NAMALWA (cell line): ENCODE measurements at regions not wholly inside any gene's neighbourhood (a gene's known extent, or its start where the extent isn't known, plus 50 kb on each side); places are given as distances from the start of the nearest gene placed in this dataset.

Source experiments
- DNase-seq: peaks from one replicate; pipeline ENCODE4 v3.0.0-alpha.2; 2015; ENCODE audit warnings: low spot score

DNA sequence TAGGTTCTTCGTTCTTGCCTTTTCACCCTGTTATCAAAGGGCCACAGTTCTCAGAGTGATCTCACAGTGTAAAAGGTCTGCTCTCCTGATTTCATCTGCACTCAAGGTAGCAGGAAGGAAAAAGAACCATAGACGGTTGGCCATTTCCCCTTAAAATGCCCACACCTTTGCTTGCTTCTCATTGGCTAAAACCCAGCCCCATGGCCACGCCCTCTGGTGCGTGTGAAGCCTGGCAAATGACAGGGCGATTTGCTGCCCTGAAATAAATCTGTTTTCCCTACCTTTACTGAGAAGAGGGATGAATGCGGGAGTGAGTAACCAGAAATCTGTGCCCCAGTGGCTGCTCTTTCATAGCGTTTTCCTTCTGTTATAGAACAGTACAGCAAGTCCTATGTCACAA lies 269.3 kb downstream of the POU4F1 start:
- no peak for DNase-seq

- no peak for DNase-seq
Measured at GRCh38 chr13:78326633-78327032, 276.7 kb downstream of the POU4F1 start.

- no peak for DNase-seq
Measured at GRCh38 chr13:78325585-78325984, 277.8 kb downstream of the POU4F1 start.

DNA sequence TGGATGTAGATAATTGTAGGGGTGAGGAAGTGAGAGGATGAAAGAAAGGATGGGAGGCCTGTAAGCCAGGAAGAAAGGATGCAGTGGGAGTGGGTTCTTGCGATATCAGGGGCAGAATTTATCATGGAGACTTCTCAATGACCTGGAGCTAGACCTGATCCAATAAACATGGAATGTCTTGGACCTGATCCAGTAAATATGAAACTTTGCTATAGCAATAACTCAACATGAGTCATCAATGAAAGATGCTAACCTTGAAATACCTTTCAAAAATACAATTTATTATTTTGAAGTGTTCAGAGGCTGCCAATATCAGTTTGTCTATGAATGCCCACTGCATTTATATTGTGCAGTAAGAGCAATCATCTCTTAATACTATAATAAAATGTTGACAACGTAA lies 279.5 kb downstream of the POU4F1 start:
- DNase-seq = no peak

DNA sequence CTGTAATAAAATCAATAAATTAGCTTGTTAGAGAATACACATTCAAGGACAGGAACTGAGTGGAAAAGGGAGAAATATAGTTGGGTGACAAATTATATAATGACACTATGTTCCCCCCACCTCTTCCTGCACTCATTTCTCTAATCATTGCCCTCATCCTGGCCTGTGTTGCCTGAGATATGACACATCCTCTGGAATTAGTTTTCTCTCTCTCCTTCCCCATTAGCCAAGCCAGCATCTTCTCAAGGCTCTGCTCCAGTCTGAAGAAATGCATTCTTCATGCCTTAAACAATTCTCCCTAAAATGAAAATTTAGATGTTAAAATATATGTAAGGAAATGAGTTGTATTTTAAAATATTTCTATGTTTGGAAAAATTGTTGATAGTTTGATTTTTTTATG lies 280.3 kb downstream of the POU4F1 start:
- no peak for DNase-seq

DNA sequence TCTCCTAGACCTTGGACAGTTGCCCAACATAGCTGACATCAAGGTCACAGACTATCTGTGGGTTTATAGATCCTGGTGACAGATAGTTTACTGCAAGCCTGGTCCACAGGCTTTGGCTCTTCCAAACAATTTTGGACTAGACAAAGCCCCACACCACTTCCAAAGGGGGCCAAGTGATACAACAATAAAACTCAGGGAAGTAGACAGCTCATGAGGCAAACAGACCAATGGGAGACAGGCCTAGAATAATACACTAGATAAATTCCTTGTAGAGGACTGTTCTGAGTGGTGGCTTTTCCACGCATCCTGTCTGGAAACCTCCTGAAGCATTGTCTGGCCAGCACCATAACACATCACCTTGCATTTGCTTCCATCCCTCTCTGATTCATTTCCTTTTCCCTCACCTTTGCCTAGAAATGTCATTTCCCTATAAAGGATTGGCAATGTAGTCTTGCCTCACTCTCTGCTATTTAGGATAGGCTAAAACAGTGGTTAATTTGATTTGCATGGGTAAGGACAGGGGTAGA lies 284.2 kb downstream of the POU4F1 start:
- no peak for DNase-seq

DNA sequence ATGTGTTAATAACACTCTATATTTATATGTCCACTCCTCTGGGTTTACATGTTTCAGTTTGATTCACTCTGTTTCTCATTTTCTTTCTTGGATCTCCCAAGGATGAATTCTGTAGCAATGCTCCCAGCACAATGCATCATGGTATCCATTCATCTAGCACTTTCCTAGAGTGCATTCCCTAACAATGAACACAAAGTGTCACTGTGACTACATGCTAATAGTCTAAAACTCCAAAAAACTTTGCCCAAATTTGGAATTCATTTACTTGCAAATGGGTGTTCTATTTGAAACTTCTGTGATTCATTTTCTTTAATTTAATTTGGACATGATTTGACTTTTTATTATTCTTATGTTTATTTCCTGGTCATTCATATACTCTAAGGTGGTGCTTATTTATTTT lies 286.3 kb downstream of the POU4F1 start:
- DNase-seq = peak; percentile 12

GRCh38 chr13:78309497-78310180 lies 293.7 kb downstream of the POU4F1 start:
- no peak for DNase-seq

DNA sequence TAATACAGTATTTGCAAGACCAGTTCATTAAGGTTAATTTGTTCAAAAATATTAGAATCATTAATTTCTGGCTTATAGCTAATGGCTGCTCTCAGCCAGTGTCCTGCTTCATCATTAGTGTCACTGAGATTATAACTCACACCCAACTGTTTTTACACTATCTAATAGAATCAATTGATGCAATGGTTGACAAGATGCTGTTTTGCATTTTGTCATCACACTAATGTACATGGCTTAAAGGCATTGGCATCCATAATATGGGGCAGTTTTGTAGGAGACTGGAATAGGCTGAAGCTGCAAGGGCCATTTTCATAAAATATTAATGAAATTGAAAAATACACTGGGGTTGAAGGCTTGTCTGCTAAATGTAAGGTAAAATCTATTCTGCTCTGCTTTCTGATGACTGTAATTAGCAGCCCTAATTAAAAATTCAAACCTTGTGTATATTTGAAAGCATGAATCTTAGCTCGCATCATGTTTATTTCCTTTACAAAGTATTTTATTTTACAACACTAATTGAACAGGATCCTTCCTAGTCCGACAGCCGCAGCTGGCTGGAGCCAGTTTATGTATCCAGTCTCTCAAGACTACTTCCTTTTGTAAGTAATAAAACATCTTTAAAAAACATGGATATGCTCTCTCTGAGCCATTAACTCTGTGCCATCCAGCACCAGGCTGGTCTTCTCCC lies 296.7 kb downstream of the POU4F1 start:
- DNase-seq = no peak

DNA sequence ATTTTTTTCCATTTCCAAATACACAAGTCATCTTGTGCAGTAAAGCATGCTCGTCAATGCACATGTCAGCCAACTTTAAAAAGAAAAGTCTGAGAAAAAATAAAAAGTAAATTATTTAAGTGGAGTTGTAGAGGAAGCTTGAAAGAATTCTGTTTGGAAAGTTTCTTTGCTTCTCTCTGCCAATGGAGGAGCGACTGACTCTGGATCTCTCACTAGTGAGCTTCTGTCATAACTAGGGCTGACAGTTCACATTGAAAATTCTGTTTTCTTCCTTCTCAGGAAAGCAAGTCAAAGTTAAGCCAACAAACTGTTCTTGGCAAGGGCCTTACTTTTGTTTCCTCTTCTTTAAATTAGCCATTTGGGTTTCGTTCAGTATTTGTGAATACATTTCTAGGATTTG lies 298.2 kb downstream of the POU4F1 start:
- DNase-seq = no peak

DNA sequence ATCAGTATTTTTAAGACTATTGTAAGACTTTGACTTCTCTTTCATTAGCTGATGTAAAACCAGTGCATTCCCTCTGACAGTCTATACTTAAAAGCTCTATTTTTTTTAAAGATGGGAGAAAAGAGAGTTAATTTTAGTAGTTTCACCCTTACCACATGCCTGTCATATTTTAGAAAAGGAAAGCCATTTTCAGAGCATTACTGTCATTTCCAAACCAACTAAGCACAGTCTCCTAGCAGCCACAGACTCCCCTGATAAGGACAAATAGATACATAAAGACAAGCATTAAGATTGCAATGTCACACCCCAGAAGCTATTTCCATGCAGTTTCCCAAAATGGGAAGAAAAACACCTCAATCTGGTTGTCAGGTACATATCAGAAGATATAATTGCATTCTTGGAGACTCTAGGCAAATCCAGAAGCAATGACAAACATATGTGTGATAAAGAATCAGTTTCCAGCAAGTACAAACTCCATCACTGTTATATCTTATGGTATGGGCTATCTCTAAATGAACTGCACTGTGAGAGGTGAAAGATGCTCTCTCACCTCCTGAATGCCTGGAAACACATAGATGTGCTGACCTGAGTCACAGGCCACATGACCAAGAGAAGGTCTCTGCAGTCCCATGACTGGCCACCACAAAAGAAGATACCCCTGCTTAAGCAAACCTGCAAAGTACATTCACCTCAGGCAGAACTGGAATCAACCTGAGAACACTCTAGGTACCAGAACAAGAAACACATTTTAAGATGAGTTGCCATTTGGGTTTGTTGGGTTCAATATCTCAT lies 303.3 kb downstream of the POU4F1 start:
- DNase-seq = no peak

DNA sequence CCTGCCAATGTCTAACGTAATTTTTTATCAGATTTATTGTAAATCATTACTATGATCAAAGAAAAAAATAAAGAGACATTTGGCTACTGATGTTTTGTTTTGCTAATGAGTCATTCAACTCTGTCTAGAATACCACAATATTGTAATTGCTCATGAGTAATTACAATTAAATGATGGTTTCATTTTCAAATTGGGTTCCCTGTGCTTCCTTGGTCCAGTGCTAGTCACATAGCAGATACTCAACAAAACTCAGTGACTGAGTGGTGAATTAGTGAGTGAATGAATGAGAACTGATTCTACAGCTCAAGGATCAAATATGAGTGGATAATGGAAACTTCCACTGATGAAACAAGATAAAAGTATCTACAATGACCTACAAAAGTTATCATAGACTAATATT lies 304.7 kb downstream of the POU4F1 start:
- DNase-seq = no peak

DNA sequence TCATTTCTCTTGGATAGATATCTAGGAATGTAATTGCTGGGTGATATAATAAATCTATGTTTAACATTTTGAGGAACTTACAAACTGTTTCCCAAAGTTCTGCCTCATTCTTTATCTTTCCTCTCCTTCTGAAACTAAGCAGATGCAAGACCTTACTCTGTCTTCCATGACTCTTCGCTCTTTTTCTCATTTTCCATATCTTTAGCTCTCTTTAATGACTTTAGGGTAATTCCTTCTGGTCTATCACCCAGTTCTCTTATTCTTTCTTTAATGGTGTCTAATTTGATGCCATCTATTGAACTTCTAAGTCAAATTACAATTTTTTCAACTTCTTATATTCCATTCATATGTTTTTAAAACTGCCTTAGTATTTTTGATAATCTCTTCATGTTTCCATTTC lies 316.6 kb downstream of the POU4F1 start:
- no peak for DNase-seq

- DNase-seq = no peak
Measured at GRCh38 chr13:78265098-78265497, 338.3 kb downstream of the POU4F1 start.

DNA sequence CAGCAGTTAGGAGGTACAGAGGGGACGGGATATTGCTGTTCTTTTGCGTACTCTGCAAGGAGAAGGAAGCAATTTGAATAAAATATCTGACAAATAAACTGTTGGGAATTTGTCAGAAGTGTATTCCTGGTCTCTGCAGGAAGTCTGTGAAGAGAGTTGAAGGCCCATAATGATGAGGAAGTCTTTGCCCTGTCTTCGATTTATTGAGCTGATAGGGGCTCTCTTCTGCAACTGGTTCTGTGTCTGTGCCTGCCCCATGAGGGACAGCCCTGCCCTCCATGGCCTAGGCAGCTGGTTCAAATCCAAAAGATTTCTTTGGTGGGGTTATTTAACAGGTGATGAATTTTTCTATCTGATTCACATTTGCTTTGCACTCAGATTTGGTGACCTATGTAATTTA lies 339.7 kb upstream of the EDNRB start:
- DNase-seq = no peak

DNA sequence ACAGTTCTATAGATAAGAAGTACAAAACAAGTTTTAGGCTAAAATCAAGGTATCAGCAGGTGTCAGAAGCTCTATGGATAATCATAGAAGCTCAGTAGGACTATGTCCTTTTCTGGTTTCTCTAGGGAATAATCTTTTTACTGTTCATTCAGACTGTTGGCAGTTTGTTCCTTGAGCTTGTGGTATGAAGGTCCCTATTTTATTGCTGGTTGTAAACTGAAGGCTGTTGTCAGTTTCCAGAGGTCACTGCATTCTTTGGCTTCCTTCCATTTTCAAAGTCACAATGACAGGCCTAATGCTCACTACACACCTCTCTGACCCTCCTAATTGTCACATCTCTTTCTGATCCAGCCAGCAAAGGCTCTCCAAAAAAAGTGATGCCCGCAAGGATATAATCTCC lies 337.9 kb upstream of the EDNRB start:
- no peak for DNase-seq

- DNase-seq = no peak
Measured at GRCh38 chr13:78254113-78254512, 335.5 kb upstream of the EDNRB start.

GRCh38 chr13:78247362-78247761 lies 328.7 kb upstream of the EDNRB start:
- DNase-seq = peak; percentile 36

DNA sequence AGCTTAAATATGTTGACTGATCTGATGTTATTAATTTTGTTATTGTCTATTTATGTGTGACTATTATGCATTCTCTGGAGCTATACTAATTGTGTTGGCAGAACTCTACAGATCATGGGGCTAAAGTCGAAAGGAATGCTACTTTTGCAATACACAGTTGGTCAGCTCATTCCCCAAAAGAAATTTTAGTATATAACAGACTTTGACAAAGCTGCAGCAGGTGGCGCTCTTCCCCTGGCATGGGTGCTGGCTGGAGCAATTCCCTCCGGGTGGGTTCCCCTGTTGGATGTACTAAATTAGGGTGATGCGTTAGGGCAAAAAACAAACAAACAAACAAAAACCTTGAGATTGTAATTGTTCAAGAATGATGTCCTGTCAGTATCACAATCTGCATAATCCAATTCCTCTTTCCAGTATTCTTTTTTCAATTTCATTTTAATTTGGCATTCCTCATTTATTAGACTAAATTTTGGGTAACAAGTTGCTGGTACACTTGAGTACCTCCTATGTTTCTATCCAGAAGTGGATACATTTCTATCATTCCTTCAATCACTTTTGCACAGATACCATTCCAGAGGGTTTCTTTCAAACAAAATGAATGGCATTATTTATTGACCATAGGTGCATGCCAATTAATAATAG lies 322.8 kb upstream of the EDNRB start:
- DNase-seq = peak; percentile 73

- DNase-seq = no peak
Measured at GRCh38 chr13:78239714-78240113, 321.1 kb upstream of the EDNRB start.

DNA sequence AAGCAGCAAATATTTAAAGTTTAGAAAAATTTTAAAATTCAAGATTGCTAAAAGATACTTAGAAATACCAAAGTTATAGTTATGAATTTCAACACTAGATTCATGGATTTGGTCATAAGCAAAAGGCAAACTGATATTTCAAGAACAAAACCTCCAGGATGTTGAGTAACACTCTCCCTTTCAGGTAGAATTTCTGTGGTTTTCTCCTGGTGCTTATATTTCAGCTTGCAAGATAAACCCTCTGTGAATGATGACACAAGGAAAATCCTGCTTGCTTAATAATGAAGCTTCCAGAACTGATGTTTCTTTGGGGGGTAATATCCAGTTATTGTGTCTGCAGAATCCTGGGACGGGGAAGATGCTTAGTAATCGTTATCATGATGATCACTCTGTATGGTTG lies 320.3 kb upstream of the EDNRB start:
- DNase-seq = no peak

- no peak for DNase-seq
Measured at GRCh38 chr13:78228940-78229339, 310.3 kb upstream of the EDNRB start.
